Ecto neural progenitor cell (in vitro differentiated cells): ENCODE measurements at regions not wholly inside any gene's neighbourhood (a gene's known extent, or its start where the extent isn't known, plus 50 kb on each side); places are given as distances from the start of the nearest gene placed in this dataset.

Source experiments
- DNase-seq: peaks from one replicate; pipeline ENCODE4 v3.0.0-alpha.2; 2018; ENCODE audit warnings: low spot score

GRCh38 chr4:121277194-121278105, 103.4 kb downstream of the QRFPR start:
- no peak for DNase-seq

- no peak for DNase-seq
Measured at GRCh38 chr4:121273191-121273590, 107.6 kb downstream of the QRFPR start.

- no peak for DNase-seq
Measured at GRCh38 chr4:121272526-121272925, 108.3 kb downstream of the QRFPR start.

GRCh38 chr4:121270389-121270788, 106.3 kb upstream of the TNIP3 start:
- no peak for DNase-seq

GRCh38 chr4:121269001-121269400, 104.9 kb upstream of the TNIP3 start:
- DNase-seq = no peak

GRCh38 chr4:121266982-121267381, 102.9 kb upstream of the TNIP3 start:
- no peak for DNase-seq

GRCh38 chr4:121256887-121257466, 92.9 kb upstream of the TNIP3 start:
- no peak for DNase-seq

GRCh38 chr4:121255986-121256750, 92.0 kb upstream of the TNIP3 start:
- DNase-seq = no peak

- DNase-seq = no peak
Measured at GRCh38 chr4:121253961-121254360, 89.8 kb upstream of the TNIP3 start.

GRCh38 chr4:121252224-121252806, 88.2 kb upstream of the TNIP3 start:
- peak; percentile 73 for DNase-seq

- DNase-seq = no peak
Measured at GRCh38 chr4:121248747-121249146, 84.6 kb upstream of the TNIP3 start.

- DNase-seq = no peak
Measured at GRCh38 chr4:121246698-121247097, 82.6 kb upstream of the TNIP3 start.

GRCh38 chr4:121243485-121243884, 79.4 kb upstream of the TNIP3 start:
- DNase-seq = no peak

GRCh38 chr4:121242188-121242750, 78.1 kb upstream of the TNIP3 start:
- no peak for DNase-seq

- DNase-seq = no peak
Measured at GRCh38 chr4:121239951-121240350, 75.8 kb upstream of the TNIP3 start.

- DNase-seq = no peak
Measured at GRCh38 chr4:121238461-121238860, 74.3 kb upstream of the TNIP3 start.

GRCh38 chr4:121237069-121237399, 72.9 kb upstream of the TNIP3 start:
- DNase-seq = no peak

- DNase-seq = no peak
Measured at GRCh38 chr4:121236353-121237068, 72.4 kb upstream of the TNIP3 start.

- no peak for DNase-seq
Measured at GRCh38 chr4:121233982-121234381, 69.9 kb upstream of the TNIP3 start.

- no peak for DNase-seq
Measured at GRCh38 chr4:121229993-121230392, 65.9 kb upstream of the TNIP3 start.

- no peak for DNase-seq
Measured at GRCh38 chr4:121228848-121229247, 64.7 kb upstream of the TNIP3 start.
